ENCODE measurements at regions not wholly inside any gene's neighbourhood (a gene's known extent, or its start where the extent isn't known, plus 50 kb on each side); places are given as distances from the start of the nearest gene placed in this dataset.

- H3K9me3 Mint-ChIP-seq (ENCODE audit: unreplicated experiment): peaks cover 14% of the 10 kb centered on the region
- POLR2A ChIA-PET: no interaction called here
- Histone ChIP-seq H3K4me1 (no peaks in the 10 kb centered on the region), H3K36me3 (ENCODE audit: control insufficient read depth, insufficient read depth, low read length) (no peaks in the 10 kb centered on the region), H3K27me3 (replicated peaks; ENCODE audit: control insufficient read depth, insufficient read depth, low read length) (no peaks in the 10 kb centered on the region), H3K4me3 (ENCODE audit: low read depth, low read length) (no peak overlapping the region), H3K9me3 (peaks cover 11% of the 10 kb centered on the region)
- H3K27me3 Mint-ChIP-seq (ENCODE audit: insufficient read depth, unreplicated experiment): no peaks in the 10 kb centered on the region
- no TSS peak for BruUV-seq (replicated peaks)
- no peaks in the 10 kb centered on the region for H3K36me3 Mint-ChIP-seq (ENCODE audit: insufficient read depth, unreplicated experiment)
- TF ChIP-seq CTCF (IDR thresholded peaks at IDR 0.05; ENCODE audit: insufficient read depth in 1 of 2, low read depth in 1 of 2, low read length in 1 of 2, severe bottlenecking in 1 of 2, unreplicated experiment in 1 of 2): no peak
- CTCF ChIA-PET: no interaction called here
- DNase-seq: no peak
- no peaks in the 10 kb centered on the region for H3K4me1 Mint-ChIP-seq (ENCODE audit: low read depth, unreplicated experiment)
- intact Hi-C loops (cut with micrococcal nuclease; ENCODE audit: unreplicated experiment): no loop called here
- H3K4me3 Mint-ChIP-seq (ENCODE audit: unreplicated experiment): no peak overlapping the region
- no peak overlapping the region for H3K27ac Mint-ChIP-seq (ENCODE audit: unreplicated experiment)
Observed at GRCh38 chr15:39113741-39114140, 467.1 kb upstream of the THBS1 start.

GRCh38 chr15:39114690-39115378, 466.0 kb upstream of the THBS1 start:
- H3K4me1 ChIP-seq: no peaks in the 10 kb centered on the region
- no peaks in the 10 kb centered on the region for H3K4me1 Mint-ChIP-seq (ENCODE audit: low read depth, unreplicated experiment)

GRCh38 chr15:39115379-39116057, 465.4 kb upstream of the THBS1 start:
- Mint-ChIP-seq H3K4me1 (ENCODE audit: low read depth, unreplicated experiment) (no peaks in the 10 kb centered on the region), H3K36me3 (ENCODE audit: insufficient read depth, unreplicated experiment) (no peaks in the 10 kb centered on the region), H3K27me3 (ENCODE audit: insufficient read depth, unreplicated experiment) (no peaks in the 10 kb centered on the region), H3K9me3 (ENCODE audit: unreplicated experiment) (peaks cover 14% of the 10 kb centered on the region), H3K4me3 (ENCODE audit: unreplicated experiment) (no peak overlapping the region), H3K27ac (ENCODE audit: unreplicated experiment) (no peak overlapping the region)
- peaks cover 11% of the 10 kb centered on the region for H3K9me3 ChIP-seq
- CTCF ChIA-PET: no interaction called here
- H3K4me3 ChIP-seq (ENCODE audit: low read depth, low read length): no peak overlapping the region
- BruUV-seq (replicated peaks): no TSS peak
- no peak for TF ChIP-seq CTCF (IDR thresholded peaks at IDR 0.05; ENCODE audit: insufficient read depth in 1 of 2, low read depth in 1 of 2, low read length in 1 of 2, severe bottlenecking in 1 of 2, unreplicated experiment in 1 of 2)
- no peaks in the 10 kb centered on the region for H3K27me3 ChIP-seq (replicated peaks; ENCODE audit: control insufficient read depth, insufficient read depth, low read length)
- no peaks in the 10 kb centered on the region for H3K4me1 ChIP-seq
- H3K36me3 ChIP-seq (ENCODE audit: control insufficient read depth, insufficient read depth, low read length): no peaks in the 10 kb centered on the region
- no peak for DNase-seq
- POLR2A ChIA-PET: no interaction called here
- intact Hi-C loops (cut with micrococcal nuclease; ENCODE audit: unreplicated experiment): no loop called here

More at GRCh38 chr15:39114690-39115378, 466.0 kb upstream of the THBS1 start:
- H3K27me3 ChIP-seq (replicated peaks; ENCODE audit: control insufficient read depth, insufficient read depth, low read length): no peaks in the 10 kb centered on the region
- Mint-ChIP-seq H3K27me3 (ENCODE audit: insufficient read depth, unreplicated experiment) (no peaks in the 10 kb centered on the region), H3K36me3 (ENCODE audit: insufficient read depth, unreplicated experiment) (no peaks in the 10 kb centered on the region), H3K27ac (ENCODE audit: unreplicated experiment) (no peak overlapping the region), H3K9me3 (ENCODE audit: unreplicated experiment) (peaks cover 14% of the 10 kb centered on the region), H3K4me3 (ENCODE audit: unreplicated experiment) (no peak overlapping the region)
- POLR2A ChIA-PET: no interaction called here
- no peak for TF ChIP-seq CTCF (IDR thresholded peaks at IDR 0.05; ENCODE audit: insufficient read depth in 1 of 2, low read depth in 1 of 2, low read length in 1 of 2, severe bottlenecking in 1 of 2, unreplicated experiment in 1 of 2)
- DNase-seq: no peak
- no TSS peak for BruUV-seq (replicated peaks)
- H3K9me3 ChIP-seq: peaks cover 11% of the 10 kb centered on the region
- H3K4me3 ChIP-seq (ENCODE audit: low read depth, low read length): no peak overlapping the region
- intact Hi-C loops (cut with micrococcal nuclease; ENCODE audit: unreplicated experiment): no loop called here
- CTCF ChIA-PET: no interaction called here
- no peaks in the 10 kb centered on the region for H3K36me3 ChIP-seq (ENCODE audit: control insufficient read depth, insufficient read depth, low read length)

Measured in Caco-2 (cell line).